Keratinocyte (primary cell): ENCODE measurements at regions not wholly inside any gene's neighbourhood (a gene's known extent, or its start where the extent isn't known, plus 50 kb on each side); places are given as distances from the start of the nearest gene placed in this dataset.

Experiments
- DNase-seq: peaks from one replicate; pipeline ENCODE4 v3.0.0-alpha.2; 2011; ENCODE audit warnings: low read depth, missing footprints, low spot score
- FAIRE-seq: peaks from 2 replicates; lab custom pipeline; 2011; peaks lifted over from hg19 to GRCh38; lab: Jason Lieb, UNC
- H2AFZ ChIP-seq: 2 replicates; pipeline ENCODE4 v1.6.0; 2012; ENCODE audit warnings: low read length, control low read depth, inconsistent platforms; ENCODE audit not compliant: control insufficient read depth
- H3K27ac ChIP-seq: 2 replicates; pipeline ENCODE4 v1.5.1; 2011; ENCODE audit warnings: low read length; ENCODE audit not compliant: control insufficient read depth, insufficient read depth
- H3K27me3 ChIP-seq: 3 replicates; pipeline ENCODE4 v1.6.0; 2011; ENCODE audit warnings: low read length; ENCODE audit not compliant: control insufficient read depth, insufficient read depth; ENCODE audit errors: extremely low read depth
- H3K36me3 ChIP-seq, 2 experiments: 2 replicates in 1 of 2; 3 replicates in 1 of 2; pipeline ENCODE4 v1.5.1; 2011; ENCODE audit warnings: low read length in 2 of 2, mild to moderate bottlenecking in 1 of 2; ENCODE audit not compliant: control insufficient read depth in 2 of 2, insufficient read depth in 2 of 2; ENCODE audit errors: extremely low read depth in 1 of 2
- H3K4me1 ChIP-seq: 3 replicates; pipeline ENCODE4 v1.5.1; 2011; ENCODE audit warnings: low read length; ENCODE audit not compliant: control insufficient read depth, insufficient read depth; ENCODE audit errors: extremely low read depth
- H3K4me2 ChIP-seq: 3 replicates; pipeline ENCODE4 v1.6.0; 2011; ENCODE audit warnings: low read depth, low read length; ENCODE audit not compliant: control insufficient read depth, insufficient read depth; ENCODE audit errors: extremely low read depth
- H3K4me3 ChIP-seq, 3 experiments: fragments of 200-600 bp in 1 of 3; sonication (generic) in 1 of 3; 2 replicates in 2 of 3; 3 replicates in 1 of 3; pipeline ENCODE4 v1.5.1; 2011 to 2016; ENCODE audit warnings: low read length in 3 of 3, mild to moderate bottlenecking in 3 of 3, control low read depth in 2 of 3, inconsistent platforms in 1 of 3, low read depth in 1 of 3, mixed read lengths in 1 of 3, mixed run types in 1 of 3, moderate library complexity in 1 of 3; ENCODE audit not compliant: control insufficient read depth in 2 of 3, insufficient read depth in 2 of 3; ENCODE audit errors: extremely low read depth in 1 of 3
- H3K79me2 ChIP-seq: 2 replicates; pipeline ENCODE4 v1.6.0; 2012; ENCODE audit warnings: low read length; ENCODE audit not compliant: control insufficient read depth, insufficient read depth
- H3K9ac ChIP-seq: 3 replicates; pipeline ENCODE4 v1.6.0; 2011; ENCODE audit warnings: low read length; ENCODE audit not compliant: control insufficient read depth, insufficient read depth; ENCODE audit errors: extremely low read depth
- H3K9me1 ChIP-seq: 3 replicates; pipeline ENCODE4 v1.6.0; 2011; ENCODE audit warnings: low read length; ENCODE audit not compliant: control insufficient read depth, insufficient read depth; ENCODE audit errors: extremely low read depth
- H3K9me3 ChIP-seq: 2 replicates; pipeline ENCODE4 v1.5.1; 2012; ENCODE audit warnings: low read depth, low read length; ENCODE audit not compliant: control insufficient read depth
- H4K20me1 ChIP-seq: 3 replicates; pipeline ENCODE4 v1.6.0; 2011; ENCODE audit warnings: low read length; ENCODE audit not compliant: control insufficient read depth, insufficient read depth; ENCODE audit errors: extremely low read depth
- CTCF ChIP-seq, 3 experiments: IDR thresholded peaks in 1 of 3; conservative IDR thresholded peaks in 1 of 3; optimal IDR thresholded peaks in 1 of 3; 2 replicates in 2 of 3; 3 replicates in 1 of 3; pipeline versions ENCODE3 to v1.5.1; 2011; ENCODE audit warnings: low read length in 3 of 3, mild to moderate bottlenecking in 3 of 3, moderate library complexity in 2 of 3, control low read depth in 1 of 3, inconsistent platforms in 1 of 3; ENCODE audit not compliant: insufficient read depth in 2 of 3; ENCODE audit errors: extremely low read depth in 1 of 3
- EZH2 ChIP-seq: IDR thresholded peaks from one replicate; pipeline ENCODE4 v1.6.1; 2012; ENCODE audit warnings: inconsistent platforms, mild to moderate bottlenecking, low read length, moderate library complexity
- dilution Hi-C: fragments of 300-500 bp; cut with MboI; formaldehyde crosslinking; loops from one replicate; pipeline ENCODE4 v1.7.0; 2020; ENCODE audit warnings: low sequenced_read_pairs; ENCODE audit not compliant: extremely low pct_ligation_motif_present

- H3K9me3 ChIP-seq = no peaks in the 10 kb centered on the region
- no peaks in the 10 kb centered on the region for H3K4me1 ChIP-seq
- no peaks in the 10 kb centered on the region for H3K9me1 ChIP-seq
- no peak for FAIRE-seq
- no peak for DNase-seq
- no peak overlapping the region for H3K4me2 ChIP-seq
- H3K9ac ChIP-seq = no peak overlapping the region
- H4K20me1 ChIP-seq = no peaks in the 10 kb centered on the region
- no peak overlapping the region for H3K4me3 ChIP-seq
- H3K79me2 ChIP-seq = no peaks in the 10 kb centered on the region
- no peaks in the 10 kb centered on the region for H3K27me3 ChIP-seq
- no peaks in the 10 kb centered on the region for H3K36me3 ChIP-seq
- H2AFZ ChIP-seq = no peak overlapping the region
- TF ChIP-seq CTCF (optimal IDR thresholded peaks at IDR 0.05 in 1 of 3, IDR thresholded peaks at IDR 0.05 in 1 of 3, conservative IDR thresholded peaks at IDR 0.05 in 1 of 3; ENCODE audit: extremely low read depth in 1 of 3, insufficient read depth in 2 of 3, low read length in 3 of 3) (no peak), EZH2 (no peak)
- no peak overlapping the region for H3K27ac ChIP-seq
- dilution Hi-C loops = no loop called here
These were observed 113.6 kb downstream of the PDCL3 start for GRCh38 chr2:100676346-100676745.

GRCh38 chr2:100677611-100678185 lies 114.9 kb downstream of the PDCL3 start:
- H3K9ac ChIP-seq = no peak overlapping the region
- H3K4me3 ChIP-seq = no peak overlapping the region
- H3K27ac ChIP-seq = no peak overlapping the region
- H3K9me1 ChIP-seq = no peaks in the 10 kb centered on the region
- TF ChIP-seq CTCF (optimal IDR thresholded peaks at IDR 0.05 in 1 of 3, IDR thresholded peaks at IDR 0.05 in 1 of 3, conservative IDR thresholded peaks at IDR 0.05 in 1 of 3; ENCODE audit: extremely low read depth in 1 of 3, insufficient read depth in 2 of 3, low read length in 3 of 3) (no peak), EZH2 (no peak)
- no peak overlapping the region for H2AFZ ChIP-seq
- dilution Hi-C loops = no loop called here
- H4K20me1 ChIP-seq = no peaks in the 10 kb centered on the region
- H3K4me1 ChIP-seq = no peaks in the 10 kb centered on the region
- no peak for DNase-seq
- H3K36me3 ChIP-seq = no peaks in the 10 kb centered on the region
- H3K4me2 ChIP-seq = no peak overlapping the region
- H3K79me2 ChIP-seq = no peaks in the 10 kb centered on the region
- no peaks in the 10 kb centered on the region for H3K9me3 ChIP-seq
- FAIRE-seq = no peak
- no peaks in the 10 kb centered on the region for H3K27me3 ChIP-seq
